ENCODE measurements at regions not wholly inside any gene's neighbourhood (a gene's known extent, or its start where the extent isn't known, plus 50 kb on each side); places are given as distances from the start of the nearest gene placed in this dataset.
"Not testable (repeated sequence)": the region's sequence is repeated elsewhere in the genome, so short reads cannot be mapped to it uniquely, and the experiment has no call there.

- no peak for DNase-seq
Measured at GRCh38 chr2:122682356-122682755, 926.9 kb downstream of the TSN start.

GRCh38 chr2:122683018-122683417 lies 927.6 kb downstream of the TSN start:
- DNase-seq: no peak

GRCh38 chr2:122692400-122693083 lies 937.1 kb downstream of the TSN start:
- no peak for DNase-seq

- DNase-seq: no peak
Measured at GRCh38 chr2:122697415-122697814, 942.0 kb downstream of the TSN start.

- DNase-seq: no peak
Measured at GRCh38 chr2:122703676-122704075, 948.2 kb downstream of the TSN start.

GRCh38 chr2:122704109-122704563 lies 948.7 kb downstream of the TSN start:
- DNase-seq: no peak

- DNase-seq: no peak
Measured at GRCh38 chr2:122705746-122706145, 950.3 kb downstream of the TSN start.

- no peak for DNase-seq
Measured at GRCh38 chr2:122706757-122707223, 951.3 kb downstream of the TSN start.

GRCh38 chr2:122707224-122707824 lies 951.9 kb downstream of the TSN start:
- no peak for DNase-seq

GRCh38 chr2:122710049-122710448 lies 954.6 kb downstream of the TSN start:
- DNase-seq: no peak

- DNase-seq: no peak
Measured at GRCh38 chr2:122713800-122714199, 958.3 kb downstream of the TSN start.

- DNase-seq: not testable (repeated sequence)
Measured at GRCh38 chr2:122720822-122721221, 965.4 kb downstream of the TSN start.

GRCh38 chr2:122734766-122735424 lies 979.4 kb downstream of the TSN start:
- DNase-seq: no peak

- no peak for DNase-seq
Measured at GRCh38 chr2:122736279-122736678, 980.8 kb downstream of the TSN start.

- DNase-seq: no peak
Measured at GRCh38 chr2:122737429-122738077, 982.1 kb downstream of the TSN start.

- DNase-seq: no peak
Measured at GRCh38 chr2:122739732-122740593, 984.5 kb downstream of the TSN start.

GRCh38 chr2:122740594-122740948 lies 985.1 kb downstream of the TSN start:
- DNase-seq: no peak

GRCh38 chr2:122741403-122741802 lies 986.0 kb downstream of the TSN start:
- no peak for DNase-seq

- DNase-seq: no peak
Measured at GRCh38 chr2:122743021-122743675, 987.7 kb downstream of the TSN start.

GRCh38 chr2:122745603-122746002 lies 990.2 kb downstream of the TSN start:
- no peak for DNase-seq

GRCh38 chr2:122747670-122748069 lies 992.2 kb downstream of the TSN start:
- no peak for DNase-seq

- no peak for DNase-seq
Measured at GRCh38 chr2:122748552-122749011, 993.1 kb downstream of the TSN start.

Data from femur (tissue), 1 donor.